CD14-positive monocyte (primary cell): ENCODE measurements at regions not wholly inside any gene's neighbourhood (a gene's known extent, or its start where the extent isn't known, plus 50 kb on each side); places are given as distances from the start of the nearest gene placed in this dataset.

ENCODE experiments used
- DNase-seq, 3 donors: peaks; one replicate each; pipeline ENCODE4 v3.0.0-alpha.2; 2011 to 2022
- H2AFZ ChIP-seq: 2 replicates; pipeline ENCODE4 v1.6.0; 2012; ENCODE audit warnings: mild to moderate bottlenecking, low read depth, low read length, inconsistent platforms; ENCODE audit not compliant: insufficient read depth, poor library complexity, severe bottlenecking
- H3K27ac ChIP-seq, 2 donors: 1 replicate in 1 of 2; 2 replicates in 1 of 2; pipeline ENCODE4 v1.5.1; 2012 to 2013; ENCODE audit warnings: low read length in 2 of 2, control low read depth in 1 of 2, inconsistent platforms in 1 of 2, low read depth in 1 of 2, mild to moderate bottlenecking in 1 of 2
- H3K27me3 ChIP-seq, 2 donors: one replicate each; pipeline versions ENCODE4 v1.6.0 to v1.6.1; 2011 to 2013; ENCODE audit warnings: low read length in 2 of 2; ENCODE audit not compliant: control insufficient read depth in 2 of 2, insufficient read depth in 2 of 2
- H3K36me3 ChIP-seq, 2 donors: replicated peaks in 1 of 2; 1 replicate in 1 of 2; 2 replicates in 1 of 2; pipeline versions ENCODE4 v1.5.1 to v1.6.1; 2012 to 2013; ENCODE audit warnings: low read length in 2 of 2, control low read depth in 1 of 2, inconsistent platforms in 1 of 2, mild to moderate bottlenecking in 1 of 2; ENCODE audit not compliant: insufficient read depth in 2 of 2, control insufficient read depth in 1 of 2
- H3K4me1 ChIP-seq, 2 donors: 1 replicate in 1 of 2; 2 replicates in 1 of 2; pipeline versions ENCODE4 v1.5.1 to v1.6.1; 2012 to 2013; ENCODE audit warnings: low read length in 2 of 2, control low read depth in 1 of 2, inconsistent platforms in 1 of 2, mild to moderate bottlenecking in 1 of 2, moderate library complexity in 1 of 2; ENCODE audit not compliant: insufficient read depth in 2 of 2, control insufficient read depth in 1 of 2
- H3K4me2 ChIP-seq: replicated peaks from 2 replicates; pipeline ENCODE3; 2012; ENCODE audit warnings: low read length, moderate library complexity, mild to moderate bottlenecking; ENCODE audit not compliant: poor library complexity, severe bottlenecking; ENCODE audit errors: extremely low read depth
- H3K4me3 ChIP-seq, 3 experiments: fragments of 200-600 bp in 1 of 3; sonication (generic) in 1 of 3; replicated peaks in 1 of 3; 1 replicate in 2 of 3; 2 replicates in 1 of 3; pipeline ENCODE4 v1.5.1; 2011 to 2013; ENCODE audit warnings: low read length in 3 of 3, mild to moderate bottlenecking in 3 of 3, control low read depth in 2 of 3, low read depth in 2 of 3, inconsistent platforms in 1 of 3, moderate library complexity in 1 of 3
- H3K79me2 ChIP-seq: 2 replicates; pipeline ENCODE4 v1.6.0; 2012; ENCODE audit warnings: mild to moderate bottlenecking, control low read depth, inconsistent platforms, low read length, moderate library complexity; ENCODE audit not compliant: insufficient read depth
- H3K9ac ChIP-seq: 2 replicates; pipeline ENCODE4 v1.6.0; 2017; ENCODE audit warnings: low read length, mild to moderate bottlenecking; ENCODE audit not compliant: insufficient read depth, poor library complexity, severe bottlenecking
- H3K9me3 ChIP-seq, 2 donors: replicated peaks in 1 of 2; 1 replicate in 1 of 2; 2 replicates in 1 of 2; pipeline versions ENCODE4 v1.5.1 to v1.6.1; 2012 to 2013; ENCODE audit warnings: low read length in 2 of 2, control low read depth in 1 of 2; ENCODE audit not compliant: control insufficient read depth in 1 of 2, insufficient read depth in 1 of 2
- H4K20me1 ChIP-seq: 2 replicates; pipeline ENCODE4 v1.6.0; 2012; ENCODE audit warnings: mild to moderate bottlenecking, low read length, control low read depth, moderate library complexity; ENCODE audit not compliant: insufficient read depth
- H3K27ac Mint-ChIP-seq, 7 donors: one replicate each; pipeline ENCODE4 v1.8.0; 2020; ENCODE audit warnings: mild to moderate bottlenecking in 7 of 7, mixed read lengths in 7 of 7, moderate library complexity in 6 of 7, inconsistent platforms in 2 of 7
- H3K27me3 Mint-ChIP-seq, 3 donors: one replicate each; pipeline ENCODE4 v1.8.0; 2021 to 2022; ENCODE audit warnings: low read depth in 3 of 3, mild to moderate bottlenecking in 3 of 3, mixed read lengths in 3 of 3, moderate library complexity in 3 of 3, inconsistent platforms in 1 of 3
- H3K36me3 Mint-ChIP-seq, 2 donors: one replicate each; pipeline ENCODE4 v1.8.0; 2020; ENCODE audit warnings: mixed read lengths in 2 of 2, inconsistent platforms in 1 of 2, mild to moderate bottlenecking in 1 of 2
- H3K4me1 Mint-ChIP-seq: one replicate; pipeline ENCODE4 v1.8.0; 2020; ENCODE audit warnings: mild to moderate bottlenecking, mixed read lengths
- H3K4me3 Mint-ChIP-seq, 2 donors: one replicate each; pipeline ENCODE4 v1.8.0; 2020; ENCODE audit warnings: mild to moderate bottlenecking in 2 of 2, mixed read lengths in 2 of 2, moderate library complexity in 1 of 2
- H3K9me3 Mint-ChIP-seq, 7 donors: one replicate each; pipeline ENCODE4 v1.8.0; 2020 to 2022; ENCODE audit warnings: mixed read lengths in 7 of 7, mild to moderate bottlenecking in 6 of 7, moderate library complexity in 6 of 7, inconsistent platforms in 2 of 7
- CTCF ChIP-seq: fragments of 200-600 bp; IDR thresholded peaks from one replicate; pipeline ENCODE4 v1.8.0; 2022; ENCODE audit warnings: antibody characterized with exemption, mild to moderate bottlenecking
- WGBS: methylation state at CpG from one replicate; pipeline ENCODE4 v1.1.5; 2013; ENCODE audit warnings: missing lambda C conversion rate; ENCODE audit not compliant: insufficient coverage; 5-methylcytosine and 5-hydroxymethylcytosine counted together
- intact Hi-C, 2 donors: fragments of 100-400 bp; cut with micrococcal nuclease; formaldehyde crosslinking; loops; one replicate each; pipeline versions ENCODE4 v1.15.0 to v1.15.1; 2023

- no peak overlapping the region for H3K9ac ChIP-seq
- no peaks in the 10 kb centered on the region for H3K27me3 ChIP-seq
- H4K20me1 ChIP-seq, result no peaks in the 10 kb centered on the region
- H3K27me3 Mint-ChIP-seq, result peaks cover 0 to 3% (median 0%) of the 10 kb centered on the region in 3 donors
- no peaks in the 10 kb centered on the region for H3K9me3 ChIP-seq
- 95% methylated on average over 5 of the region's 5 CpGs for WGBS
- no peaks in the 10 kb centered on the region for H3K79me2 ChIP-seq
- H3K27ac Mint-ChIP-seq, result no peak overlapping the region
- H3K36me3 Mint-ChIP-seq, result no peaks in the 10 kb centered on the region
- no peaks in the 10 kb centered on the region for H3K4me1 Mint-ChIP-seq
- no peak for TF ChIP-seq CTCF
- no peak overlapping the region for H3K4me2 ChIP-seq
- H2AFZ ChIP-seq, result no peak overlapping the region
- no peaks in the 10 kb centered on the region for H3K4me1 ChIP-seq
- no peak for DNase-seq
- H3K4me3 ChIP-seq, result no peak overlapping the region
- H3K4me3 Mint-ChIP-seq, result no peak overlapping the region
- H3K36me3 ChIP-seq, result no peaks in the 10 kb centered on the region
- intact Hi-C loops, result no loop called here
- peaks cover 0 to 3% (median 0%) of the 10 kb centered on the region in 7 donors for H3K9me3 Mint-ChIP-seq
- H3K27ac ChIP-seq, result no peak overlapping the region
Observed at GRCh38 chr1:204011426-204011825, 61.5 kb upstream of the SOX13 start.

- H3K27me3 Mint-ChIP-seq, result peaks cover 0 to 3% (median 3%) of the 10 kb centered on the region in 3 donors
- H3K27ac ChIP-seq, result no peak overlapping the region
- peaks cover 0 to 3% (median 0%) of the 10 kb centered on the region in 7 donors for H3K9me3 Mint-ChIP-seq
- 89% methylated on average over 8 of the region's 8 CpGs for WGBS
- H3K4me2 ChIP-seq, result no peak overlapping the region
- no peaks in the 10 kb centered on the region for H3K9me3 ChIP-seq
- no peaks in the 10 kb centered on the region for H3K36me3 Mint-ChIP-seq
- no peaks in the 10 kb centered on the region for H3K4me1 Mint-ChIP-seq
- no peaks in the 10 kb centered on the region for H3K27me3 ChIP-seq
- no peaks in the 10 kb centered on the region for H3K79me2 ChIP-seq
- no peaks in the 10 kb centered on the region for H4K20me1 ChIP-seq
- no peaks in the 10 kb centered on the region for H3K36me3 ChIP-seq
- H3K27ac Mint-ChIP-seq, result no peak overlapping the region
- no peaks in the 10 kb centered on the region for H3K4me1 ChIP-seq
- no peak for DNase-seq
- H2AFZ ChIP-seq, result no peak overlapping the region
- H3K4me3 ChIP-seq, result no peak overlapping the region
- no peak for TF ChIP-seq CTCF
- intact Hi-C loops, result no loop called here
- no peak overlapping the region for H3K9ac ChIP-seq
- H3K4me3 Mint-ChIP-seq, result no peak overlapping the region
Observed at GRCh38 chr1:204013052-204013451, 59.9 kb upstream of the SOX13 start.
